ENCODE measurements at regions not wholly inside any gene's neighbourhood (a gene's known extent, or its start where the extent isn't known, plus 50 kb on each side); places are given as distances from the start of the nearest gene placed in this dataset.
"Not testable (repeated sequence)": the region's sequence is repeated elsewhere in the genome, so short reads cannot be mapped to it uniquely, and the experiment has no call there.

DNA sequence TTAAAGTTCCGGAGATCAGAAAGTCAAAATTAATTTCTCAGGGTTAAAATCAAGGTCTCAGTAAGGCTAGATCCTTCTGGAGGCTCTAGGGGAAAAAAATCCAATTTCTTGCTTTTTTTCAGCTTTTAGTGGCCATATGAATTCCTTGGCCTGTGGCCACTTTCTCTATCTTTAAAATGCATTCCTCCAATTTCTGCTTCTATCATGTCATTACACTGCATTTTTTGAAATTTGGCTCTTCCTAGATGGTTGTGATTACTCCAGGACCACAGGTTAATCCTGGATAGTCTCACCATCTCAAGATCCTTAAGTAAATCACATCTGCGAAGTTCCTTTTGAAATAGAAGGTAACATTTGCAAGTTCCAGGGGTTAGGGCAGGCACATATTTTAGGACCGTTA is 1294.9 kb upstream of the CITED2 start:
- no peak for DNase-seq (ENCODE audit: low read depth)

DNA sequence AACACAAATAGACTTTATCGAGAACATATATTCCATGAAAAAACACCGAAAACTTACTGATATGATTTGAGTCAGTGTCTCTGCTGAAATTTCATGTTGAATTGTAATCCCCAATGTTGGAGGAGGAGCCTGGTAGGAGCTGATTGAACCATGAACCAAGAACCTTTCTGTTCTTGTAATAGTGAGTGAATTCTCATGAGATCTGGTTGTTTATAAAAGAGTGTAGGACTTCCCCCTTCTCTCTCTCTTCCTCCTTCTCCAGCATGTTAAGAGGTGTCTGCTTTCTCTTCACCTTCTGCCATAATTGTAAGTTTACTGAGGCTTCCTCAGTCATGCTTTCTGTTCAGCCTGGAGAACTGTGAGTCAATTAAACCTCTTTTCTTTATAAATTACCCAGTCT is 1289.3 kb upstream of the CITED2 start:
- DNase-seq (ENCODE audit: low read depth): no peak

DNA sequence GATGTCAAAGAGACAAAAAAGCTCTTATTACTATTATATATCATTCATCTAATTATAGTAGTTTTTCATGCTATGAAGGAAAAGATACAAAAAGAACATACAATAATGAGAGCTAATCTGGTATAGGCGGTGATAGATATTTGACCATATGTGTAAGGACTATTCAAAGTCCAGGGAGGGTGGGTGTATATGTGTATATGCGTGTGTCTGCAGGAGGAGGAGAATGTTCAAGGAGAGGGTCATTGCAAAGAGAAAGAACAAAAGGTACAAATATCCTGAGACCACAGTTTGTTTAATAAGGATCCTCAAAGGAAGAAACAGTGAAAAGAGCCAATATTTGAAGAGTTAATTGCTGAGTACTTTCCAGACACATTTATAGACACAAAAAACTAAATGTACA is 1288.6 kb upstream of the CITED2 start:
- DNase-seq (ENCODE audit: low read depth): no peak

DNA sequence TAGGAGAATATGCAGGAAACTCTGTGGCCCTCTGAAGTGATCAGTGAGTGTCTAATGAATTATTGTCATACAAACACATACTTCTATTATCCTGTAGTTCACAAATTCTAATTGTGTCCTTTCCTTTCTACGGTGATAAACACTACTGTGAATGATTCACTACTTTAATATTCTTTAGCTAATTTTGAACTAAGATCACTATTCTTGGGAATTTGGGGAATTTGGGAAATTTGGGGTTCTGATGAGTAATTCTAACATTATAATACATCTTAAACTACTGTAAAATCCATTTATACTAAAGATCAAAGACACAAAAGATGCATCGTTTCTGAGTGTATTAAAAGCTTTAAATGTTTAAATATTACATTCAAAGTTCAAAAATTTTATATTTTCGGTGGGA is 1287.2 kb upstream of the CITED2 start:
- no peak for DNase-seq (ENCODE audit: low read depth)

- no peak for DNase-seq (ENCODE audit: low read depth)
These were observed 1285.8 kb upstream of the CITED2 start for GRCh38 chr6:140660295-140660694.

GRCh38 chr6:140653972-140654371 is 1279.5 kb upstream of the CITED2 start:
- no peak for DNase-seq (ENCODE audit: low read depth)

DNA sequence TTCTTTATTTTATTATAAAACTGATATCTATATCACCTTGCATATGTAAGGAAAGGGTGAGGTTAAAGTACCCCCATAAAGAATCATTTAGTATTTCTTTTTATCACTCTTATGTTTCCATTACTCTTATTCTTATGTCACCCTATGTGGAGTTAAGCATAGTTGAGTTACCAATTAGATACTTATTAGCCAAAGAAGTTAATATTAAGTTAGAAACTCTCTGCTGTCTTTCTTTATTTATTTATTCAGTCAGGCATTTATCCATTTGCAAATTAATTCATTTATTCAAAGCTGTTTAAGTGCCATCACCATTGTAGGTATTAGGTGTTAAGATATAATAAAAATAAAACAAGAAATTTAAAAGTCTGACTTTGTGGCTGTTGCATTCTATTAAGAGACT is 1279.1 kb upstream of the CITED2 start:
- DNase-seq (ENCODE audit: low read depth): no peak

DNA sequence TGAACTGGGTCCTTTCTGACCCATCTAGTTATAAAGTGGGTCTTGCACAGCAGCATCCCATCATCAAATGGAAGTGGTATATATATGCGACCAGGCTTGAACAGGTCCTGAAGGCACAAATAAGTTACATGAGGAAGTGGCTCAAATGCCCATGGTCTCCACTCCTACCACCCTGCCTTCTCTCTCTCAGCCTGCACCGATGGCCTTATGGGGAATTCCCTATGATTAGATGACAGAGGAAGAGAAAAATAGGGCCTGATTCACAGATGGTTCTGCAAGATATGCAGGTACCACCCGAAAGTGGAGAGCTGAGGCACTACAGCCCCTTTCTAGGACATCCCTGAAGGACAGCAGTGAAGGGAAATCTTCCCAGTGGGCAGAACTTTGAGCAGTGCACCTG is 1275.1 kb upstream of the CITED2 start:
- DNase-seq (ENCODE audit: low read depth): not testable (repeated sequence)

DNA sequence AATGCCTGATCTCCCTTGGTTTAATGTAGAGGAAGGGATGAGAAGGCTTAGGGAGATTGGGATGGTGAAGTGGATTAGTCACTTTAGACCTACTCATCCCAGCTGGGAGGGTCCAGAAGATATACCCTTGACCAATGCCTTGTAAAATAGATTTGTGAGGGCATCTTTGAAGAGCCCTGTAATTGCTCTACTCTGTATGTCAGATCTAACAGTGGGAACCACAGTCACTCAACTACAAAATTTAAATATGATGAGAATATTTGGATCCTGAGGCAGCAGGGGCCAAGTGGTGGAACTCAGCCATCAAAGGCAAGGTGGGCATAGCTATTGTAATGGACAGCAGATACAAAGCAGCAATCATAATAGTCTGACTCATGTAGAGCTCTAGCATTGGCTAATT is 1272.9 kb upstream of the CITED2 start:
- DNase-seq (ENCODE audit: low read depth): not testable (repeated sequence)

GRCh38 chr6:140644017-140644416 is 1269.6 kb upstream of the CITED2 start:
- DNase-seq (ENCODE audit: low read depth): no peak

DNA sequence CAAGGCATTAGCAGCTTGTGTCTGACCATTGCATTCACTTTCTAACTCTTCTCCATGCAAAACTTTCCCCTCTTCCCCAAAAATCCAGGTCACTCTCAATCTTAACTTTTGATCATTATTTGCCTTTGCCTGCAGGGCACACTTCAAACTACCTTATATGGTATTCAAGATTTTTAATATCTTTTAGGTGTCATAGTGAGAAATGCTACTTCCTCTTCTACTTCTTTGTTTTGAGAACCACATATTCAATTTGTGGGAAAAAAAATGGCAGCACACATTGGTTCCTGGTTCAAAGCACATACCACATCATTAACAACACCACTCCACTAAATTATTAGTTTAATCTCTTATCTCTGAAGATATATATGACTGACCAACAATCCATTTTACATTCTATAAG is 1267.0 kb upstream of the CITED2 start:
- no peak for DNase-seq (ENCODE audit: low read depth)

DNA sequence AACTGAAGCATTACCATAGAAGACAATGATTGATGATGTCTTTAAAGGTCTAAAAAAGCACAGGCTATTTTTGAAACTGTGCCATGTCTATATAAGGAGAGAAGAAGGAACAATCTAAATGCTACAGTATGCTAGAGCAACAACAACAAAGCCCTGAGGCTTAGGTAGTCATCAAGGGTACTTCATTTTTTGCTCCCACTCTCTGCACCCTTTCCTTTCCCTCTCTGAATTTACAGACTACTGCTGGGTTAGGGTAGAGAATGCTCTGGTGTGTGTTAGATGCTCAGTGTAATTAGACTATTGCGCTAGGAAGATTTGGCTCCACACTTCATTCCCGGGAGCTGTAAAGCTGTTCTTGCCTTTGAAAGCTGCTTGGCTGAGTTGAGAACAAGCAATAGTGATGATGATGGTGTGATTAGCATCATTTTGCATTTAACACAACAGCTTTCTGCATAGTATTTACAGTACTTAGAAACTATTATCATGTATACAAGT is 1262.5 kb upstream of the CITED2 start:
- DNase-seq (ENCODE audit: low read depth): no peak

GRCh38 chr6:140636271-140636907 is 1261.9 kb upstream of the CITED2 start:
- no peak for DNase-seq (ENCODE audit: low read depth)

DNA sequence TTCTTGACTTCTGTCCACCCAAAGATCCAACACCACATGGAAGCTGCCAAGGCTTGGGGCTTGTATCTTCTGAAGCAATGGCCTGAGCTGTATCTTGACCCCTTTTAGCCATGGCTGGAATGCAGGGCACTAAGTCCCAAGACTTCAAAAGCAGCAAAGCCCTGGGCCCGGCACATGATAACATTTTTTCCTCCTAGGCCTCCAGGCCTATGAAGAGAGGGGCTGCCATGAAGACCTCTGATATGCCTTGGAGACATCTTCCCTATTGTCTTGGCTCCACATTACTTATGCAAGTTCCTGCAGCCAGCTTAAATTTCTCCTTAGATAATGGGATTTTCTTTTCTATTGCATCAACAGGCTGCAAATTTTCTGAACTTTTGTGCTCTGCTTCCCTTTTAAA is 1252.6 kb upstream of the CITED2 start:
- DNase-seq (ENCODE audit: low read depth): no peak

DNA sequence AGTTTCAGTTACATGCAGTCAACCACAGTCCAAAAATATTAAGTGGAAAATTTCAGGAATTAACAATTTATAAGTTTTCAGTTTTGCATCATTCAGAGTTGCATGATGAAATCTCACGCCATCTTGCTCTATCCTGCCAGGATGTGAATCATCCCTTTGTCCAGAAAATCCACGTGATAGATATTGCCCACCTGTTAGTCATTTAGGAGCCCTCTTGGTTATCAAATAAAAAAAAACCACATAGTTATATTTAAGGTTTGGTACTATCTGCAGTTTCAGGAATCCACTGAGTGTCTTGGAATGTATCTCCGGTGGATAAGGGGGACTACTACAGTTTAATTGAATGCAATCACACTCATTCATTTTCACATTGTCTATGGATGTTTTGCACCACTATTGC is 1249.0 kb upstream of the CITED2 start:
- DNase-seq (ENCODE audit: low read depth): no peak

DNA sequence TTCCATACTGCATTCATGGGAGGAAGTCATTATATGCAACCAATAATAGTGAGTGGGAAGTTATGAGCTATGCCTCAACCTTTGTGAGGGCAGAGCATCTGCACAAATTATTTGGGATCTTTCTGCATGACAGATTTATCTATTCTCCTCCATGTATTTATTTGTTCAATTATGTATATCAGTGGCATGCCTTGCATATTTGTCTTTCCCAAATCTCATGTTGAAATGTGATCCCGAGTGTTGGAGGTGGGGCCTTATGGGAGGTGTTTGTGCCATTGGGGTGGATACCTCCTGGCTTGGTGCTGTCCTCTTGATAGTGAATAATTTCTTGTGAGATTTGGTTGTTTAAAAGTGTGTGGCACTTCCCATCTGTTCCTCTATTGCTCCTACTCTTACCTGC is 1246.0 kb upstream of the CITED2 start:
- DNase-seq (ENCODE audit: low read depth): no peak

- no peak for DNase-seq (ENCODE audit: low read depth)
These were observed 1235.5 kb upstream of the CITED2 start for GRCh38 chr6:140609956-140610355.

GRCh38 chr6:140609321-140609720 is 1234.9 kb upstream of the CITED2 start:
- no peak for DNase-seq (ENCODE audit: low read depth)

DNA sequence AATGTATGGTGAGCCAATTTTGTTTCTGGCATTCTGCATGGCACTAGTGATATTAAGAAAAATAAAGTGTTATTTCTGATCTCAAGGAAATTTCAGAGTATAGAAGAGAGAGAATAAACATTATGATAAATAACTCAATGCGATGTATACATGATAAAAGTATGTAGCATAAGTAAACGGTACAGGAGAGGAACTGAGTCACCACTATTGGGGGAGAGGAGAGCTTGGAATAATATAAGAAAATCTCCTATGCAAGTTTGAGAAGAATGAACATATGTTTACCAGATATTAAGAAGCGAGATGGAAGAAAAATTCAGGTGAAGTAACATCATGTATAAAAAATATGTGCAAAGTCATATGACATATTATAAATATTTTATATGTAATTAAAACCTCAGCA is 1230.3 kb upstream of the CITED2 start:
- no peak for DNase-seq (ENCODE audit: low read depth)

DNA sequence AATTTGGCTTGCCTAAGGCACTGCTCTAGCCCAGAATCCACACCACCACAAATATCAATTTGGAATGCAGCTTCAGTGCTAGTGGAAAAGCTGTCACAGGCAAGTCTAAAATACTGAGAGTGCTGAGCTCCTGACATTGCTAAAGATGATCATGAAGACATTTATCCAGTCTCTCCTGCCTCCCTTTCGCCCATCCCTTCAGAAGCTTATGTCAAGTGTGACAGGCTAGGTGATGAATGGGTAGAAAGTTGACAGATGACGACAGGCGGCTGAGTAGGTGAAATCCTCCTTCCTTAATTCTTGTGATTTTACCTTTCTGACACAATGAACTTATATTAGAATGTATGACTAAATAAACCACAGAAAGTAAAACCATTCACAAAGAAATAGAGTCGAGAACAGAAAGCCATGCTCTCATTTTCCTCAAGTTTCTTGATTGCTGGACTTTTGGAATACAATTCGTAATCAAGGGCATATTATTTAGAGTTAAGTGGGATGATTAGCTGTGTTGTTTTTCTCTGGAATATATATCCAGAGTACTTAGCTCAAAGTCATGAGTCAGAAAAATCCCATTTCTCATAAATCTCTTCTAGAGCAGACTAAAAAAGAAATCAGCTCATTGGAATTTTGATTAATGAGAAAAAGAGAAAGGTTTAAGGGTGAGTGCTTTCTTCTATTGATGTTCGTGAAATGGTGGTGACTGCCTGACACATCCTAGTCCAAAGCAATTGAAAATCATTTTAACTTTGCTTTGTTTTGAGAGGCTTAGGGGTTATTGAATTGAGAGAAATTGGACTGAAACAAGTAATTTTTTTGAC is 1228.2 kb upstream of the CITED2 start:
- no peak for DNase-seq (ENCODE audit: low read depth)

GRCh38 chr6:140601021-140601808 is 1226.8 kb upstream of the CITED2 start:
- no peak for DNase-seq (ENCODE audit: low read depth)

DNA sequence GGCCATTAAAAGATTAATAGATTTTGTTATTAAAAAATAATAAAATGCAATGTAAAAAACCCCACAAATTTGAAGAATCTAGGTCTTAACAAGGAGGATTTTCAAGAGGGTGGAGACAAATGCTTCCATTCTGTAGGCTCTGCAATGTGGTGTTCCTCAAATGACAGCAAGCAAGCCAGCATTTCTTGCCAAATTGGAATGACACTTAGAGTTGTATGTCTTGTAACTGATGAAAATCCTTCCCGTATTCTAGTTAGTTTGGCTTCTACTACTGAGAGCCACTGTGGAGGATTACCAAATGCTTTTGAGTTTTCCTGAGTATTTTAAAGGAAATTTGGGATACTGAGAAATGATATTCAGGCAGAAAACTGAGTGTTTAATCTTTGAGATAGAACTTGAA is 1225.5 kb upstream of the CITED2 start:
- no peak for DNase-seq (ENCODE audit: low read depth)

DNA sequence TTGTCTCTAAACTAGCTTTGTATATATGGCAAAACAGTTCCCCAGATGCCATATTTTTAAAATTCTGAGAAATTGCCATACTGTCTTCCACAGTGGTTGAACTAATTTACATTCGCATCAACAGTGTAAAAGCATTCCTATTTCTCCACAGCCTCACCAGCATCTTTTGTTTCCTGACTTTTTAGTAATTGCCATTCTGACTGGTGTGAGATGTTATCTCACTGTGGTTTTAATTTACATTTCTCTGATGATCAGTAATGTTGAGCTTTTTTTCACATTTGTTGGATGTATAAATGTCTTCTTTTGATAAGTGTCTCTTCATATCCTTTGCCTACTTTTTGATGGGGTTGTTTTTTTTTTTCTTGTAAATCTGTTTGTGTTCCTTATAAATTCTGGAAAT is 1222.7 kb upstream of the CITED2 start:
- no peak for DNase-seq (ENCODE audit: low read depth)
